ENCODE measurements at regions not wholly inside any gene's neighbourhood (a gene's known extent, or its start where the extent isn't known, plus 50 kb on each side); places are given as distances from the start of the nearest gene placed in this dataset.

DNA sequence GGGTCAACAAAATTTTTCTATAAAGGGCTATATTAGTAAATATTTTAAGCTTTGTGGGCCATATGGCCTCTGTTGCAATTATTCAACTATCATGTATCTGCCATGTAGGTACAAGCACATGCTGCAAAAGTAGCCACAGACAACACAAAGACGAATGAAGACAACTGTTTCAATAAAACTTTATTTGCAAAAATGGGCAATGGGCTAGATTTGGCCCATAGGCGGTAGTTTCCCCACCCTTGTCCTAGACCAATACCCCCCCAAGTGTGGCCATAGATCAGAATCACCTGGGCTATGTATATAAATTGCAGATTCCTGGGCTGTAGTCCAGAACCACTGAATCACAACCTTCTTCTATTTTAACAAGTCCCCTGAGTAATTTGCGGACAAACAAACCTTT, 331.0 kb upstream of the PSMD7 start:
- TF ChIP-seq POLR2A (IDR thresholded peaks at IDR 0.05; ENCODE audit: low read length) (no peak), GATA1 (IDR thresholded peaks at IDR 0.05; ENCODE audit: low read depth, low read length) (no peak)
